HG03520 (cell line): ENCODE measurements at regions not wholly inside any gene's neighbourhood (a gene's known extent, or its start where the extent isn't known, plus 50 kb on each side); places are given as distances from the start of the nearest gene placed in this dataset.
"Not testable (repeated sequence)": the region's sequence is repeated elsewhere in the genome, so short reads cannot be mapped to it uniquely, and the experiment has no call there.

Experiments used
- ATAC-seq: cut with Tn5 transposase; IDR thresholded peaks from one replicate; pipeline ENCODE4 v1.9.1; 2021; ENCODE audit warnings: mild to moderate bottlenecking, moderate library complexity; ENCODE audit not compliant: unreplicated experiment

DNA sequence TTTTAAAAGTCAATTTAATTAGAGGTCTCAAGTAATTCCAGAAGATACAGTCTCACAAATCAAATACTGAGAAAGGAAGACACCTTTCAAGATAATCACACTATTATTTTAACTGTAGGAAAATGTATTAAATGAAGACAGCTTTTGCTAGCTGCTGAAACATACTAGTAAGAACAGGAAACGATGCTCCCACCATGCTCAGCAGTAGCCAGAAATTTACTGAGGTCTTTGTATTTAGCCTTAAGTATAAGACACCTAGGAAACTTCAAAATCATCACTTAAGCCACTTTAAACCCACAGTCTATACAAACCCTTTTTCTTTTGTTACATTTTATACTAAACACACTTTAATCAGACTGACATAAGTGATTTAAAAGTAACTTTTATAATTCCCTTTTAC, 72.7 kb upstream of the NPIPB12 start:
- ATAC-seq: not testable (repeated sequence)

GRCh38 chr16:29581764-29582163, 75.6 kb upstream of the NPIPB12 start:
- not testable (repeated sequence) for ATAC-seq

- ATAC-seq: not testable (repeated sequence)
Measured at GRCh38 chr16:29591919-29592318, 71.1 kb upstream of the SPN start.

GRCh38 chr16:29594269-29594925, 68.7 kb upstream of the SPN start:
- peak; percentile 18 for ATAC-seq

DNA sequence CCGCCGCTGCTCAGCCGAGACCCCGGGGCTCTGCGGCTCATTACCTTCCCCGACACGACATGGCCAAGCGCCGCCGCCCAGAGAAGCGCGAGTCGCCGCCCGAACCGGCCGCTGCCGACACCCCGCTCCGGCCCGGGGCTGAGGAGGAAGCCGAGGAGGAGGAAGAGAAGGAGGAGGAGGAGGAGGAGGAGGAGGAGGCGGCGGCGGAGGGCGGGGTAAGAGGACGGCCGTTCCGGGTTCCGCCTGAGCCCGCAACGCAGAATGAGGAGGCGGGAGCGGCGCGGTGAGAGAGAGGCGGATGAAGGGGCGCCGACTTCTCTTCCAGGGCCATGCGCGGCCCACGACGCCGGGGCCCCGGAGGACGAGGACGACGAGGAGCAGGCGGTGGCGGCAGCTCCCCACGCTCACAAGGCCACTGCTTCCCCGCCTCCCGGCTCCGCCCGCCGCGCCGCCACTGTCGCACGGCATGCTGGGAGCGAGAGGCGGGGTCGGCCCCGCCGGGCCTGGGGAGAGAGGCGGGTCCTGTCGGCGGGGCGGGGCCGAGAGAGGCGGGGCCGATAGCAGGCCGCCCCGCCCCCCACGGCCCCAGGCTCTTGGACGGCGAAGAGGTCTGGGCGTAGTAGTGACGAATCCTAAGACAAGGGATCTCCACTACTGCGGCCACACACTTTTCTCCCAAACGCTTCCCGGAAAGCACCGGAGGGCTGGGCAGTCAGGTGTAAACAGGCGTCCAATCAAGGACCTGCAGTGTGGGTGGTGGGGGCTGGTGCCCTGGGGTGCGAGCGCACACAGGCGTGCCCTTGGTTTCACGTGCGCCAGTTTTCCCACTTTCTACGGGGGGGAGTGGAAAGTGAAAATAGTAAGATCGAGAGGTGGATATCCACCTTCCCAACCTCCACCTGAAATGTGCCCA, 67.9 kb upstream of the SPN start:
- peak; percentile 74 for ATAC-seq

DNA sequence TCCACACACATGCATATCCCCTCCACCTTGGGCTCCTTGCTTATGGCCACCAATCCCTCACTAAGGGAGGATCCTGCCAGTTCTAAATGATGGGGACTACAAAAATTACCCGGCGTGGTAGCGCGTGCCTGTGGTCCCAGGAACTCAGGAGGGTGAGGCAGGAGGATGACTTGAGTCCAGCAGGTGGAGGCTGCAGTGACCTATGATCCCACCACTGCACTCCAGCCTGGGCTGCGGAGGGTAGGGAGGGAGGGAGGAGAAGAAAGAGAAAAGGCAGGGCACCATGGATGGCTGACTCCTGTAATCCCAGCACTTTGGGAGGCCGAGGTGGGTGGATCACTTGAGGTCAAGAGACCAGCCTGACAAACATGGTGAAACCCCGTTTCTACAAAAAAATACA, 66.0 kb upstream of the SPN start:
- ATAC-seq: not testable (repeated sequence)

DNA sequence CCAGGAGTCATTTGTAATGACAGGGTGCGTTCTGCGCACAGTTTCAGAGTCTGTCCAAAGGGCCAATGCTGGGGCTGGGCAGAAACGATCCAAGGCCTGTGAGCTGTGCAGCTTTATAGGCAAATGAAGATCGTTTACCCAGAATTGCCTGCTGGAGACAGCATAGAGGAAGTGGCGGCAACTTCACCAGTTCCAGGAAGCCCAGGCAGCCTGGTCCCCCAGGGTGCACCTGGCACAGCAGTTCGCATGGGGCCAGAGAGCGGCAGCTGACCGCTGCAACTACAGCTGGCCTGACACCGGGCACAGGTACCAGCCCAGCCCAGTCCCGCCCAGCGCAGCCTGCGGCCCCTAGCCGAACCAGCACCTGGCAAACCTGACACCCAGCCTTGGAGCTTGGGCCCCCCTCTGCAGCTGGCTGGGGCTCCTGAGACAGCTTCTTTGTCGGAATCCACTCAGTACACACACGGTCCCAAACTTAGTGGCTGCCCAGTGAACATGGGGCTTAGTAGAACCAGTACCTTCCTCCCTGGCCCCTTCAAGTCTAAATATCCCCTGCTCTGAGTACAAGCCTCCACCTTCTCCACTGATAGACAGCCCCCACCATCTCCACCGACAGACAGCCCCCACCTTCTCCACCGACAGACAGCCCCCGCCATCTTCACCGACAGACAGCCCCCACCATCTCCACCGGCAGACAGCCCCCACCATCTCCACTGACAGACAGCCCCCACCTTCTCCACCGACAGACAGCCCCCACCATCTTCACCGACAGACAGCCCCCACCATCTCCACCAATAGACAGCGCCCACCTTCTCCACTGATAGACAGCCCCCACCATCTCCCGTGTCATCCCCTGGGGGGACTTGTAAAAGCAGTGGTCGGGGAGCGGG, 62.7 kb upstream of the SPN start:
- ATAC-seq: not testable (repeated sequence)

GRCh38 chr16:29602247-29602625, 60.8 kb upstream of the SPN start:
- not testable (repeated sequence) for ATAC-seq

GRCh38 chr16:29602683-29603088, 60.4 kb upstream of the SPN start:
- ATAC-seq: not testable (repeated sequence)

- not testable (repeated sequence) for ATAC-seq
Measured at GRCh38 chr16:29604631-29605549, 58.2 kb upstream of the SPN start.

DNA sequence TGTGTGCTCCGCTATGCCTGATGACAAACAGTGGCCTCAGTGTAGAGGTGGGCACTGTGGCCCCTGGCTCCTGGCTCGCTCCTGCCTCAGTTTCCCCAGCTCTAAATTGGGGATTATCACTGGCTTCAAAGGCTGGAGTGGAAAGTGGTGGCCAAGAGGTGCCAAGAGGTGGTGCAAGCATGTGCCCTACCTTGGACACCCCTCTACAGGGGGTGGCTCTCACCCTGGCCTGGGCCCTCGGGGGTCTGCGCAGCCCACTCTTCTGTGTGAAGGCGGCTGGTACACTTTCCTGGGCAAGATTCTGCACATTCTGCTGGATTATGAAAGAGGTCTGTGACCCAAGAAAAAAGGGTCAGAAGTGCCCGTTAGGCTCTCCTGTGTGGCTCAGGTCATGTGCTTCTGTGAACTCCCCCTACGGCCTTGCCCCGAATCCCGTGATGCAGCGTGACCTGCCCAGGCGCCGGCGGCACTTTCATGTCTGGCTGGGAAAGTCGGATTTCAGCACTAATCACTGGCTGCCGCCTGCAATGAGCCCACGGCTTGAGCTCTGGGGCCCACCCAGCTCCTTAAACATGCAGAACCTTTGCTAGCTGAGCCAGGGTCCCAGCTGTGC, 57.3 kb upstream of the SPN start:
- ATAC-seq: not testable (repeated sequence)

- ATAC-seq: not testable (repeated sequence)
Measured at GRCh38 chr16:29606669-29607427, 56.2 kb upstream of the SPN start.

GRCh38 chr16:29607428-29607823, 55.6 kb upstream of the SPN start:
- not testable (repeated sequence) for ATAC-seq

GRCh38 chr16:29612381-29613306, 50.4 kb upstream of the SPN start:
- not testable (repeated sequence) for ATAC-seq
